ENCODE measurements at regions not wholly inside any gene's neighbourhood (a gene's known extent, or its start where the extent isn't known, plus 50 kb on each side); places are given as distances from the start of the nearest gene placed in this dataset.
"Not testable (repeated sequence)": the region's sequence is repeated elsewhere in the genome, so short reads cannot be mapped to it uniquely, and the experiment has no call there.

DNA sequence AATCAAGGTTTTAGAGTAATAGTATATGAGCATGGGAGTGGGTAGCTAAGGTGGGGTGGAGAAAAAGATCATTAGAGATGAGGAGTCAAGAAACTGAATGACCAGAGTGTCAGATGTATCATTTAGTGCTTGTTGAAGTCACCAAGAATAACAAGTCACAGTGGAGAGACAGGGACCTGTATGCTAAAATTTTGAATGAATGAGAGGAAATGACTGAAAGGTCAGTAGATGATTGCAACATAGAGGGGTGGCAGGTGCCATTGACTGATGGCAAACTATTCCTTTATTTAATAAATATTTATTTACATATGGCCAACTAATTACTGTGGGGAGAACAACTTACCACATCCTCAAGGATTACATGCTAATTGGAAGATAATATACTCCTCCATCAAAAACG is 75.0 kb upstream of the ANKRD28 start:
- Histone ChIP-seq H3K9me3 (no peaks in the 10 kb centered on the region), H3K4me1 (ENCODE audit: control insufficient read depth in 1 of 2, insufficient read depth in 1 of 2, low read depth in 1 of 2, low read length in 1 of 2) (no peaks in the 10 kb centered on the region), H3K27ac (no peak overlapping the region), H3K4me3 (ENCODE audit: low read depth in 1 of 2, low read length in 1 of 2) (no peak overlapping the region), H3K27me3 (no peaks in the 10 kb centered on the region), H3K36me3 (no peaks in the 10 kb centered on the region)
- TF ChIP-seq, protein P1, sequence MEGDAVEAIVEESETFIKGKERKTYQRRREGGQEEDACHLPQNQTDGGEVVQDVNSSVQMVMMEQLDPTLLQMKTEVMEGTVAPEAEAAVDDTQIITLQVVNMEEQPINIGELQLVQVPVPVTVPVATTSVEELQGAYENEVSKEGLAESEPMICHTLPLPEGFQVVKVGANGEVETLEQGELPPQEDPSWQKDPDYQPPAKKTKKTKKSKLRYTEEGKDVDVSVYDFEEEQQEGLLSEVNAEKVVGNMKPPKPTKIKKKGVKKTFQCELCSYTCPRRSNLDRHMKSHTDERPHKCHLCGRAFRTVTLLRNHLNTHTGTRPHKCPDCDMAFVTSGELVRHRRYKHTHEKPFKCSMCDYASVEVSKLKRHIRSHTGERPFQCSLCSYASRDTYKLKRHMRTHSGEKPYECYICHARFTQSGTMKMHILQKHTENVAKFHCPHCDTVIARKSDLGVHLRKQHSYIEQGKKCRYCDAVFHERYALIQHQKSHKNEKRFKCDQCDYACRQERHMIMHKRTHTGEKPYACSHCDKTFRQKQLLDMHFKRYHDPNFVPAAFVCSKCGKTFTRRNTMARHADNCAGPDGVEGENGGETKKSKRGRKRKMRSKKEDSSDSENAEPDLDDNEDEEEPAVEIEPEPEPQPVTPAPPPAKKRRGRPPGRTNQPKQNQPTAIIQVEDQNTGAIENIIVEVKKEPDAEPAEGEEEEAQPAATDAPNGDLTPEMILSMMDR (IDR thresholded peaks at IDR 0.05), result no peak

DNA sequence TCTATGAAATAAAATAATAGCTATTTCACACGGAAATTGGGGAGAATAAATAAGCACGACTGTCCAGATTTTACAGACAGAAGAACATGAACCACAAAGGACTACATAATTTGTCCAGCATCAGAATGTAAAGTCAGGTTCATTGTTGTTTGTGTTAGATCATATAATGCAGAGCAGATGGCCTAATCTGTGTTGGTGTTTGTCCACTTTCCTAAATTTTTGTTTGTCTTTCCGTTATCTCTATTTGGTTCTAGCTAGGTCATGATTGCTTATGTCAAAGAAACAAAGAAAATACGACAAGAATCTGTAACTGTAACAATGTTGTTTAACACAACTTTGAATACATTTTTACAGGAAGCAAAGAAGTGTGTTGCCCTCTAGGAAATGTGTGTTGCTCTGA is 75.6 kb upstream of the ANKRD28 start:
- no peak overlapping the region for H3K27ac ChIP-seq
- H3K4me1 ChIP-seq (ENCODE audit: control insufficient read depth in 1 of 2, insufficient read depth in 1 of 2, low read depth in 1 of 2, low read length in 1 of 2), result no peaks in the 10 kb centered on the region
- H3K36me3 ChIP-seq, result no peaks in the 10 kb centered on the region
- TF ChIP-seq, protein P1 (IDR thresholded peaks at IDR 0.05), result no peak
- no peaks in the 10 kb centered on the region for H3K27me3 ChIP-seq
- H3K4me3 ChIP-seq (ENCODE audit: low read depth in 1 of 2, low read length in 1 of 2), result no peak overlapping the region
- no peaks in the 10 kb centered on the region for H3K9me3 ChIP-seq

DNA sequence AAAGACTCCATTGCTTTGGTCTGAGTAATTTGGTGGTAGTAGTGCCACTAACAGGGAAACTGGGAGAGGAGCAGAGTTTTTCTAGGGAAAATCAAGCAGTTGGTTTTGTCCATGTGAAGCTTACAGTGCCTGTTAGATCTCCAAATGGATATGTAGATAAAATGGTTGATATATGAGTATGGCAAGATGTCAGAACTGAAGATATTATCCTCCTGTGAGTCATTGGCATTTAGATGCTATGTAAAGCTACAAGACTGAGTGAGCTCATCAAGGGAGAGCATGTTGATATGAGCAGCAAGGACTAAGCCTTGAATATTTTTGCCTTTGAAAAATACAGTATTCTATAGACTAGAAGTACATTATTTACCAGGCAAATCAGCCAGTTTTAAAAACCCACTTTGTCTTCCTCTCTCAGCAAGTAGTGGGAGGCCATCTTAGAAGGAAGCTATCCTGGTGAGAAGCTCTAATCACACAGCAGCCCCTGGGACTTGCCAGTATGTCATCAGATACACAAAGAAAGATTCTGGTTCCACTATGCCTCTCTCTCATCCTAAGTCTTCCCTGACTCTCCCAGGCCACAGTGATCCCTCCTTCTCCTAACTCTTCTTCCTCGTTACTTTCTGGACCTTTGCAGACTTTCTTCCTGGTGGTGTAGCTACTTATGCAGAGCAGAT is 77.4 kb upstream of the ANKRD28 start:
- no peaks in the 10 kb centered on the region for H3K36me3 ChIP-seq
- no peaks in the 10 kb centered on the region for H3K27me3 ChIP-seq
- no peak overlapping the region for H3K27ac ChIP-seq
- H3K4me3 ChIP-seq (ENCODE audit: low read depth in 1 of 2, low read length in 1 of 2), result no peak overlapping the region
- H3K4me1 ChIP-seq (ENCODE audit: control insufficient read depth in 1 of 2, insufficient read depth in 1 of 2, low read depth in 1 of 2, low read length in 1 of 2), result no peaks in the 10 kb centered on the region
- TF ChIP-seq, protein P1 (IDR thresholded peaks at IDR 0.05), result no peak
- H3K9me3 ChIP-seq, result no peaks in the 10 kb centered on the region

DNA sequence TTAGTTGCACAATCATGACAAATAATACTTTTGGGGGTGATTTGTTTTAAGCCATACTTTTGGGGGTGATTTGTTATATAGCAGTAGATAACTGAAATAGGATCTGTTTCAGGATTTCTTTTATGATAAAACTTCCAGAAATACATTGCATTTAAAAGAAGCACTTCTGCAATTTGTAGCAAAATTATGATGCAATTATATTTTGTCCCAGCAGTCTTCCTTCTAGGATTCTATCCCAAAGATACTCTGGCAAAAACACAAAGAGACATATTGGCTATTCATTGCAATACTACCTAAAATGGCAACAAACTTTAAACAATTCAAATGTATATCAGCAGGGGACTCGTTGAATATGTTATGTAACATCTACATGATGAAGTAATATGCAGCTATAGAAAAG is 78.9 kb upstream of the ANKRD28 start:
- no peak overlapping the region for H3K4me3 ChIP-seq (ENCODE audit: low read depth in 1 of 2, low read length in 1 of 2)

DNA sequence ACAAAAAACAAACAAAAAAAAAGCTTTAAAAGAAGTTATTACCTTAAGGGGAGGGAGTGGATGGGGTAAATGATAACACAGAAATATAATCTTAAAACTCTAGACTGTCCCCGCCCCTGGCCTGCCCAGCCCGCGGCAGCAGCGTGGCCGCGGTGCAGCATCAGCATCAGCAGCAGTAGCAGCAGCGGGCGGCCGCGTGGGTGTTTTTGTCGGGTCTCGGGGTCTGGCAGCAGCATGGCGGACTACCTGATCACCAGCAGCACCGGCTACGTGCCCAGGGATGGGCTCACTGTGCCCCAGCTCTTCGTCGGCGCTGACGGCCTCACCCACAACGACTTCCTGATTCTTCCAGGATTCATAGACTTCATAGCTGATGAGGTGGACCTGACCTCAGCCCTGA is 80.0 kb upstream of the ANKRD28 start:
- H3K9me3 ChIP-seq, result no peaks in the 10 kb centered on the region
- H3K4me3 ChIP-seq (ENCODE audit: low read depth in 1 of 2, low read length in 1 of 2), result no peak overlapping the region

More for the DNA sequence above, 78.9 kb upstream of the ANKRD28 start:
- TF ChIP-seq, protein P1 (IDR thresholded peaks at IDR 0.05), result no peak
- no peaks in the 10 kb centered on the region for H3K9me3 ChIP-seq
- H3K4me1 ChIP-seq (ENCODE audit: control insufficient read depth in 1 of 2, insufficient read depth in 1 of 2, low read depth in 1 of 2, low read length in 1 of 2), result no peaks in the 10 kb centered on the region
- H3K27ac ChIP-seq, result no peak overlapping the region
- no peaks in the 10 kb centered on the region for H3K27me3 ChIP-seq
- H3K36me3 ChIP-seq, result no peaks in the 10 kb centered on the region

DNA sequence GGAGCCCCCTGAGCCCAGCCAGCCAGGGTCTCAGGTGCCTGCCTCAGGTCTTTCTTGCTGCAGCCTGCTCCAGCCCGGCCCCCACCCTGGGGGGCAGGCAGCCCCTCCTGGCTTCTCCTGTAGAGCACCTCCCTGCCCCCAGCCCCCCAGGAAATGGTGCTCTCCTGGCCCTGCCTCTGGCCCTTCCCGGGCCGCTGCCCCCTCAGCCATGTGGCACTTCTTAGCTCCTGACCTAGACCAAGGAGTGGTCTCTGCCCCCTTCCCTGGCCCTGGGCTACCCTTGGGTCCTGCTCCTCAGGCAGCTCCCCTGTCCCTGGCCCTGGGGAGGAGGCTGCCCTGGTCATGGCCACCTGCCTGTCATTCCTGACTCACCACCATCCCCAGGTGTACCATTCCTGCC is 82.0 kb upstream of the ANKRD28 start:
- not testable (repeated sequence) for H3K27ac ChIP-seq; H3K4me3 ChIP-seq (ENCODE audit: low read depth in 1 of 2, low read length in 1 of 2); H3K4me1 ChIP-seq (ENCODE audit: control insufficient read depth in 1 of 2, insufficient read depth in 1 of 2, low read depth in 1 of 2, low read length in 1 of 2); H3K27me3 ChIP-seq; H3K9me3 ChIP-seq; H3K36me3 ChIP-seq

More for the DNA sequence above, 80.0 kb upstream of the ANKRD28 start:
- no peaks in the 10 kb centered on the region for H3K27me3 ChIP-seq
- TF ChIP-seq, protein P1 (IDR thresholded peaks at IDR 0.05), result no peak
- no peaks in the 10 kb centered on the region for H3K36me3 ChIP-seq
- no peak overlapping the region for H3K27ac ChIP-seq
- no peaks in the 10 kb centered on the region for H3K4me1 ChIP-seq (ENCODE audit: control insufficient read depth in 1 of 2, insufficient read depth in 1 of 2, low read depth in 1 of 2, low read length in 1 of 2)

All from neutrophil (primary cell).